H1 (cell line): ENCODE measurements at regions not wholly inside any gene's neighbourhood (a gene's known extent, or its start where the extent isn't known, plus 50 kb on each side); places are given as distances from the start of the nearest gene placed in this dataset.

ENCODE experiments used
- ASH2L ChIP-seq: fragments of 200-600, 300-600 bp; sonication (generic); IDR thresholded peaks from one replicate; pipeline ENCODE4 v1.7.1; 2017; ENCODE audit warnings: low read length
- CHD2 ChIP-seq: IDR thresholded peaks from 2 replicates; pipeline ENCODE4 v1.6.1; 2012; ENCODE audit warnings: low read length, improper control_type of control experiment
- EP300 ChIP-seq, 2 experiments: IDR thresholded peaks; 1 replicate in 1 of 2; 2 replicates in 1 of 2; pipeline ENCODE4 v1.6.1; 2011 to 2012; ENCODE audit warnings: low read depth in 2 of 2, low read length in 2 of 2, mild to moderate bottlenecking in 2 of 2, borderline replicate concordance in 1 of 2, inconsistent platforms in 1 of 2, moderate library complexity in 1 of 2
- JUND ChIP-seq: IDR thresholded peaks from 2 replicates; pipeline ENCODE4 v1.6.1; 2011; ENCODE audit warnings: mild to moderate bottlenecking, improper control_type of control experiment, low read length
- POLR2A ChIP-seq, 2 experiments: IDR thresholded peaks; 1 replicate in 1 of 2; 2 replicates in 1 of 2; pipeline ENCODE4 v1.6.1; 2011; ENCODE audit warnings: low read depth in 2 of 2, low read length in 2 of 2, mild to moderate bottlenecking in 2 of 2; ENCODE audit errors: control extremely low read depth in 1 of 2
- RAD21 ChIP-seq, 2 experiments: IDR thresholded peaks in 1 of 2; conservative IDR thresholded peaks in 1 of 2; 2 replicates each; pipeline ENCODE4 v1.6.1; 2011; ENCODE audit warnings: low read depth in 2 of 2, low read length in 2 of 2, improper control_type of control experiment in 1 of 2, inconsistent platforms in 1 of 2, mild to moderate bottlenecking in 1 of 2, moderate library complexity in 1 of 2
- SIN3A ChIP-seq, 2 experiments: IDR thresholded peaks in 1 of 2; conservative IDR thresholded peaks in 1 of 2; 2 replicates each; pipeline ENCODE4 v1.6.1; 2011 to 2012; ENCODE audit warnings: low read length in 2 of 2, improper control_type of control experiment in 1 of 2, low read depth in 1 of 2, mild to moderate bottlenecking in 1 of 2
- SP2 ChIP-seq: IDR thresholded peaks from 2 replicates; pipeline ENCODE4 v1.6.1; 2012; ENCODE audit warnings: mild to moderate bottlenecking, low read length, inconsistent platforms
- TAF1 ChIP-seq: IDR thresholded peaks from 2 replicates; pipeline ENCODE4 v1.6.1; 2011; ENCODE audit warnings: mild to moderate bottlenecking, low read depth, low read length
- TBP ChIP-seq: IDR thresholded peaks from 2 replicates; pipeline ENCODE4 v1.6.1; 2011; ENCODE audit warnings: low read depth, low read length, improper control_type of control experiment
- TF ChIP-seq, protein P1 (sequence below), 3 experiments: IDR thresholded peaks; 1 replicate in 2 of 3; 2 replicates in 1 of 3; pipeline versions ENCODE4 v1.5.1 to v1.6.1; 2011; ENCODE audit warnings: low read length in 3 of 3, mild to moderate bottlenecking in 3 of 3, inconsistent platforms in 2 of 3, low read depth in 1 of 3, moderate library complexity in 1 of 3; ENCODE audit not compliant: insufficient read depth in 1 of 3; ENCODE audit errors: control extremely low read depth in 1 of 3
- TF ChIP-seq, protein P2 (sequence below): IDR thresholded peaks from 2 replicates; pipeline ENCODE4 v1.6.1; 2011; ENCODE audit warnings: low read depth, mild to moderate bottlenecking, low read length; ENCODE audit not compliant: insufficient read depth
- TF ChIP-seq, protein P3 (sequence below): IDR thresholded peaks from 2 replicates; pipeline ENCODE4 v1.6.1; 2012; ENCODE audit warnings: inconsistent platforms

DNA sequence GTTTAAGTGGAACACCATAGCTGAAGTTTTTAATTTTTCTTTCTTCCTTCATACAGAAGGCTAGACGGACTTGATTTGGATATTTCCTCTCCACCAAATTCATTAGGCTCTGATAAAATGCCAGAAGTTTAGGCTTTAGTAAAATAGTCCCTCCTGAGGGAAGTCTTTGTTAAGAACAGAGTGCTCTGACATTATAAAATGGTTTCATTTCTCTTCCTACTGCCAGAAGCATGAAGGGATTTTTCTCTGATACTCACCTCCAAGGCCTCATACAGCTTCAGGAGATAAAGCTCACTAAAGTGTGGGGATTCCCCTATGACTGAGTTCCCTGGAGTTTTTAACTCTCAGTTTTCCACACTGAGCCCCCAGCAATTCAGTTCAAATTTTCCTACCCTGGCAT, 1489.6 kb downstream of the REEP3 start:
- TF ChIP-seq, protein P1, sequence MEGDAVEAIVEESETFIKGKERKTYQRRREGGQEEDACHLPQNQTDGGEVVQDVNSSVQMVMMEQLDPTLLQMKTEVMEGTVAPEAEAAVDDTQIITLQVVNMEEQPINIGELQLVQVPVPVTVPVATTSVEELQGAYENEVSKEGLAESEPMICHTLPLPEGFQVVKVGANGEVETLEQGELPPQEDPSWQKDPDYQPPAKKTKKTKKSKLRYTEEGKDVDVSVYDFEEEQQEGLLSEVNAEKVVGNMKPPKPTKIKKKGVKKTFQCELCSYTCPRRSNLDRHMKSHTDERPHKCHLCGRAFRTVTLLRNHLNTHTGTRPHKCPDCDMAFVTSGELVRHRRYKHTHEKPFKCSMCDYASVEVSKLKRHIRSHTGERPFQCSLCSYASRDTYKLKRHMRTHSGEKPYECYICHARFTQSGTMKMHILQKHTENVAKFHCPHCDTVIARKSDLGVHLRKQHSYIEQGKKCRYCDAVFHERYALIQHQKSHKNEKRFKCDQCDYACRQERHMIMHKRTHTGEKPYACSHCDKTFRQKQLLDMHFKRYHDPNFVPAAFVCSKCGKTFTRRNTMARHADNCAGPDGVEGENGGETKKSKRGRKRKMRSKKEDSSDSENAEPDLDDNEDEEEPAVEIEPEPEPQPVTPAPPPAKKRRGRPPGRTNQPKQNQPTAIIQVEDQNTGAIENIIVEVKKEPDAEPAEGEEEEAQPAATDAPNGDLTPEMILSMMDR (IDR thresholded peaks at IDR 0.05; ENCODE audit: control extremely low read depth in 1 of 3, insufficient read depth in 1 of 3, low read depth in 1 of 3, low read length in 3 of 3) = no peak
- no peak for TF ChIP-seq ASH2L
- TF ChIP-seq, protein P2, sequence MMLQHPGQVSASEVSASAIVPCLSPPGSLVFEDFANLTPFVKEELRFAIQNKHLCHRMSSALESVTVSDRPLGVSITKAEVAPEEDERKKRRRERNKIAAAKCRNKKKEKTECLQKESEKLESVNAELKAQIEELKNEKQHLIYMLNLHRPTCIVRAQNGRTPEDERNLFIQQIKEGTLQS = no peak
- no peak for TF ChIP-seq RAD21 (IDR thresholded peaks at IDR 0.05 in 1 of 2, conservative IDR thresholded peaks at IDR 0.05 in 1 of 2; ENCODE audit: low read depth in 2 of 2, low read length in 2 of 2)
- TF ChIP-seq TAF1 = no peak
- no peak for TF ChIP-seq JUND
- no peak for TF ChIP-seq POLR2A (IDR thresholded peaks at IDR 0.05; ENCODE audit: control extremely low read depth in 1 of 2, low read depth in 2 of 2, low read length in 2 of 2)
- TF ChIP-seq CHD2 = no peak
- TF ChIP-seq, protein P3, sequence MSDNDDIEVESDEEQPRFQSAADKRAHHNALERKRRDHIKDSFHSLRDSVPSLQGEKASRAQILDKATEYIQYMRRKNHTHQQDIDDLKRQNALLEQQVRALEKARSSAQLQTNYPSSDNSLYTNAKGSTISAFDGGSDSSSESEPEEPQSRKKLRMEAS = no peak
- no peak for TF ChIP-seq SIN3A (conservative IDR thresholded peaks at IDR 0.05 in 1 of 2, IDR thresholded peaks at IDR 0.05 in 1 of 2; ENCODE audit: low read depth in 1 of 2, low read length in 2 of 2)
- no peak for TF ChIP-seq TBP
- no peak for TF ChIP-seq EP300 (IDR thresholded peaks at IDR 0.05; ENCODE audit: borderline replicate concordance in 1 of 2, low read depth in 2 of 2, low read length in 2 of 2)
- no peak for TF ChIP-seq SP2
